B cell (primary cell): ENCODE measurements at regions not wholly inside any gene's neighbourhood (a gene's known extent, or its start where the extent isn't known, plus 50 kb on each side); places are given as distances from the start of the nearest gene placed in this dataset.

Experiments used
- ATAC-seq: fragments of 200-7000 bp; cut with Tn5 transposase; one replicate; pipeline ENCODE4 v1.10.0; 2021; ENCODE audit warnings: low read depth, mild to moderate bottlenecking, moderate number of reproducible peaks, moderate library complexity
- CTCF ChIA-PET: fragments of 350-600 bp; sonication (Branson Sonifier 250); formaldehyde crosslinking; loops from one replicate; lab custom pipeline; 2021; ENCODE audit warnings: antibody characterized with exemption, inconsistent platforms; lab: Charles Lee
- POLR2A ChIA-PET: fragments of 350-600 bp; sonication (Branson Sonifier 250); formaldehyde crosslinking; loops from one replicate; lab custom pipeline; 2021; ENCODE audit warnings: antibody characterized with exemption; lab: Charles Lee
- DNase-seq: peaks from one replicate; pipeline ENCODE4 v3.0.0; 2013
- H2AFZ ChIP-seq: 2 replicates; pipeline ENCODE4 v1.6.1; 2012; ENCODE audit warnings: mild to moderate bottlenecking, low read depth, low read length; ENCODE audit not compliant: insufficient read depth, poor library complexity, severe bottlenecking
- H3K27ac ChIP-seq, 2 donors: 1 replicate in 1 of 2; 2 replicates in 1 of 2; pipeline ENCODE4 v1.5.1; 2012 to 2013; ENCODE audit warnings: low read length in 2 of 2, mild to moderate bottlenecking in 2 of 2, moderate library complexity in 1 of 2
- H3K27me3 ChIP-seq, 4 experiments: fragments of 200-600 bp in 1 of 4; sonication (generic) in 1 of 4; replicated peaks in 1 of 4; 1 replicate in 2 of 4; 2 replicates in 2 of 4; pipeline versions ENCODE4 v1.6.1 to v1.7.0; 2013 to 2016; ENCODE audit warnings: low read length in 3 of 4, mild to moderate bottlenecking in 2 of 4, mixed read lengths in 1 of 4, moderate library complexity in 1 of 4; ENCODE audit not compliant: insufficient read depth in 4 of 4, control insufficient read depth in 3 of 4; ENCODE audit errors: control extremely low read depth in 1 of 4
- H3K36me3 ChIP-seq, 2 experiments: replicated peaks in 1 of 2; 1 replicate in 1 of 2; 2 replicates in 1 of 2; pipeline versions ENCODE4 v1.6.1 to v1.7.1; 2013; ENCODE audit warnings: low read length in 1 of 2; ENCODE audit not compliant: insufficient read depth in 2 of 2, control insufficient read depth in 1 of 2; ENCODE audit errors: control extremely low read depth in 1 of 2, extremely low read depth in 1 of 2
- H3K4me1 ChIP-seq, 2 donors: fragments of 200-600 bp in 1 of 2; sonication (generic) in 1 of 2; 1 replicate in 1 of 2; 2 replicates in 1 of 2; pipeline versions ENCODE4 v1.5.1 to v1.6.1; 2013 to 2017; ENCODE audit warnings: low read length in 2 of 2; ENCODE audit not compliant: control insufficient read depth in 2 of 2, insufficient read depth in 2 of 2
- H3K4me2 ChIP-seq: replicated peaks from 2 replicates; pipeline ENCODE3; 2012; ENCODE audit warnings: mild to moderate bottlenecking, low read depth, low read length; ENCODE audit not compliant: poor library complexity, severe bottlenecking
- H3K4me3 ChIP-seq, 5 experiments: fragments of 200-600 bp in 1 of 5; sonication (generic) in 1 of 5; 1 replicate in 3 of 5; 2 replicates in 2 of 5; pipeline versions ENCODE4 v1.5.1 to v1.7.0; 2011 to 2016; ENCODE audit warnings: low read length in 4 of 5, mild to moderate bottlenecking in 4 of 5, low read depth in 2 of 5, control low read depth in 1 of 5, moderate library complexity in 1 of 5; ENCODE audit not compliant: insufficient read depth in 1 of 5; ENCODE audit errors: control extremely low read depth in 1 of 5, extremely low read depth in 1 of 5
- H3K79me2 ChIP-seq: fragments of 200-600 bp; sonication (generic); one replicate; pipeline ENCODE4 v1.6.0; 2016; ENCODE audit warnings: low read length; ENCODE audit not compliant: control insufficient read depth, insufficient read depth
- H3K9ac ChIP-seq: fragments of 200-600 bp; sonication (generic); 2 replicates; pipeline ENCODE4 v1.6.1; 2017; ENCODE audit warnings: mild to moderate bottlenecking, low read length, moderate library complexity
- H3K9me3 ChIP-seq, 3 donors: one replicate each; pipeline versions ENCODE4 v1.6.1 to v1.7.1; 2013; ENCODE audit warnings: low read length in 2 of 3; ENCODE audit not compliant: control insufficient read depth in 2 of 3, insufficient read depth in 1 of 3; ENCODE audit errors: control extremely low read depth in 1 of 3
- H4K20me1 ChIP-seq: 2 replicates; pipeline ENCODE4 v1.6.0; 2012; ENCODE audit warnings: mild to moderate bottlenecking, low read length; ENCODE audit not compliant: insufficient read depth, control insufficient read depth, poor library complexity, severe bottlenecking
- H3K27ac Mint-ChIP-seq: one replicate; pipeline ENCODE4 v1.8.0; 2021; ENCODE audit warnings: mixed read lengths
- H3K27me3 Mint-ChIP-seq: one replicate; pipeline ENCODE4 v1.8.0; 2021; ENCODE audit warnings: mixed read lengths
- H3K4me1 Mint-ChIP-seq: one replicate; pipeline ENCODE4 v1.8.0; 2021; ENCODE audit warnings: mixed read lengths
- H3K4me3 Mint-ChIP-seq: one replicate; pipeline ENCODE4 v1.8.0; 2021; ENCODE audit warnings: mixed read lengths
- H3K9me3 Mint-ChIP-seq: one replicate; pipeline ENCODE4 v1.8.0; 2022; ENCODE audit warnings: mixed read lengths; ENCODE audit not compliant: insufficient read depth
- EZH2 ChIP-seq: IDR thresholded peaks from 2 replicates; pipeline ENCODE4 v1.6.1; 2012; ENCODE audit warnings: borderline replicate concordance, low read depth, mild to moderate bottlenecking, moderate library complexity, low read length; ENCODE audit not compliant: insufficient read depth, poor library complexity, severe bottlenecking
- WGBS: methylation state at CpG from one replicate; pipeline ENCODE4 v1.1.5; 2013; ENCODE audit warnings: missing lambda C conversion rate; ENCODE audit not compliant: insufficient coverage; 5-methylcytosine and 5-hydroxymethylcytosine counted together
- intact Hi-C: fragments of 100-400 bp; cut with micrococcal nuclease; formaldehyde crosslinking; loops from one replicate; pipeline ENCODE4 v1.10.0; 2022
- TF ChIP-seq, protein P1 (sequence below): fragments of 200-600 bp; IDR thresholded peaks from one replicate; pipeline ENCODE4 v1.8.0; 2022; ENCODE audit warnings: antibody characterized with exemption, mild to moderate bottlenecking

GRCh38 chr10:23777153-23777552, 338.3 kb downstream of the OTUD1 start:
- intact Hi-C loops = no loop called here
- ATAC-seq = no peak
- TF ChIP-seq, protein P1, sequence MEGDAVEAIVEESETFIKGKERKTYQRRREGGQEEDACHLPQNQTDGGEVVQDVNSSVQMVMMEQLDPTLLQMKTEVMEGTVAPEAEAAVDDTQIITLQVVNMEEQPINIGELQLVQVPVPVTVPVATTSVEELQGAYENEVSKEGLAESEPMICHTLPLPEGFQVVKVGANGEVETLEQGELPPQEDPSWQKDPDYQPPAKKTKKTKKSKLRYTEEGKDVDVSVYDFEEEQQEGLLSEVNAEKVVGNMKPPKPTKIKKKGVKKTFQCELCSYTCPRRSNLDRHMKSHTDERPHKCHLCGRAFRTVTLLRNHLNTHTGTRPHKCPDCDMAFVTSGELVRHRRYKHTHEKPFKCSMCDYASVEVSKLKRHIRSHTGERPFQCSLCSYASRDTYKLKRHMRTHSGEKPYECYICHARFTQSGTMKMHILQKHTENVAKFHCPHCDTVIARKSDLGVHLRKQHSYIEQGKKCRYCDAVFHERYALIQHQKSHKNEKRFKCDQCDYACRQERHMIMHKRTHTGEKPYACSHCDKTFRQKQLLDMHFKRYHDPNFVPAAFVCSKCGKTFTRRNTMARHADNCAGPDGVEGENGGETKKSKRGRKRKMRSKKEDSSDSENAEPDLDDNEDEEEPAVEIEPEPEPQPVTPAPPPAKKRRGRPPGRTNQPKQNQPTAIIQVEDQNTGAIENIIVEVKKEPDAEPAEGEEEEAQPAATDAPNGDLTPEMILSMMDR = no peak
- no peak for TF ChIP-seq EZH2

GRCh38 chr10:23779301-23779700, 340.4 kb downstream of the OTUD1 start:
- no peaks in the 10 kb centered on the region for H3K79me2 ChIP-seq
- H3K4me1 ChIP-seq = no peaks in the 10 kb centered on the region
- TF ChIP-seq, protein P1 = no peak
- TF ChIP-seq EZH2 = no peak
- Mint-ChIP-seq H3K27ac (no peak overlapping the region), H3K9me3 (no peaks in the 10 kb centered on the region), H3K4me1 (no peaks in the 10 kb centered on the region), H3K27me3 (no peaks in the 10 kb centered on the region), H3K4me3 (no peak overlapping the region)
- no peaks in the 10 kb centered on the region for H3K27me3 ChIP-seq
- H4K20me1 ChIP-seq = no peaks in the 10 kb centered on the region
- ATAC-seq (no peak), DNase-seq (no peak)
- CTCF ChIA-PET = no interaction called here
- no CpG with 5 or more reads among the region's 4 CpGs for WGBS
- POLR2A ChIA-PET = no interaction called here
- peaks cover 0 to 3% (median 0%) of the 10 kb centered on the region in 3 donors for H3K9me3 ChIP-seq
- H3K36me3 ChIP-seq = no peaks in the 10 kb centered on the region
- H3K4me3 ChIP-seq = no peak overlapping the region
- H3K9ac ChIP-seq = no peak overlapping the region
- no peak overlapping the region for H2AFZ ChIP-seq
- intact Hi-C loops = no loop called here
- H3K27ac ChIP-seq = no peak overlapping the region
- no peak overlapping the region for H3K4me2 ChIP-seq

More at GRCh38 chr10:23777153-23777552, 338.3 kb downstream of the OTUD1 start:
- no peaks in the 10 kb centered on the region for H4K20me1 ChIP-seq
- no peaks in the 10 kb centered on the region for H3K9me3 Mint-ChIP-seq
- H3K27me3 Mint-ChIP-seq = no peaks in the 10 kb centered on the region
- H3K79me2 ChIP-seq = no peaks in the 10 kb centered on the region
- H3K27ac ChIP-seq = no peak overlapping the region
- ChIA-PET CTCF (no interaction called here), POLR2A (no interaction called here)
- H3K4me3 ChIP-seq = no peak overlapping the region
- peaks cover 0 to 6% (median 0%) of the 10 kb centered on the region in 3 donors for H3K9me3 ChIP-seq
- no peaks in the 10 kb centered on the region for H3K27me3 ChIP-seq
- H3K36me3 ChIP-seq = no peaks in the 10 kb centered on the region
- no peak overlapping the region for H3K4me3 Mint-ChIP-seq
- H3K4me2 ChIP-seq = no peak overlapping the region
- H3K27ac Mint-ChIP-seq = no peak overlapping the region
- no peak overlapping the region for H2AFZ ChIP-seq
- WGBS = no CpG with 5 or more reads among the region's 2 CpGs
- H3K4me1 Mint-ChIP-seq = no peaks in the 10 kb centered on the region
- H3K4me1 ChIP-seq = no peaks in the 10 kb centered on the region
- no peak overlapping the region for H3K9ac ChIP-seq
- no peak for DNase-seq
